Chondrocyte (in vitro differentiated cells): ENCODE measurements at regions not wholly inside any gene's neighbourhood (a gene's known extent, or its start where the extent isn't known, plus 50 kb on each side); places are given as distances from the start of the nearest gene placed in this dataset.
"Not testable (repeated sequence)": the region's sequence is repeated elsewhere in the genome, so short reads cannot be mapped to it uniquely, and the experiment has no call there.

Experiments used
- DNase-seq: peaks from one replicate; pipeline ENCODE4 v3.0.0; 2021; ENCODE audit warnings: mixed read lengths, low spot score
- H3K27ac Mint-ChIP-seq: one replicate; pipeline ENCODE4 v1.8.0; 2021; ENCODE audit warnings: mild to moderate bottlenecking, moderate library complexity, mixed read lengths; ENCODE audit not compliant: unreplicated experiment
- H3K27me3 Mint-ChIP-seq: 2 replicates; pipeline ENCODE4 v1.8.0; 2021; ENCODE audit warnings: low read depth, mixed read lengths
- H3K36me3 Mint-ChIP-seq: 2 replicates; pipeline ENCODE4 v1.8.0; 2021; ENCODE audit warnings: low read depth, mixed read lengths
- H3K4me1 Mint-ChIP-seq: 2 replicates; pipeline ENCODE4 v1.8.0; 2021; ENCODE audit warnings: low read depth, mild to moderate bottlenecking, mixed read lengths
- H3K4me3 Mint-ChIP-seq: one replicate; pipeline ENCODE4 v1.8.0; 2021; ENCODE audit warnings: mild to moderate bottlenecking, moderate library complexity, mixed read lengths; ENCODE audit not compliant: unreplicated experiment
- H3K9me3 Mint-ChIP-seq: 2 replicates; pipeline ENCODE4 v1.8.0; 2021; ENCODE audit warnings: low read depth, mixed read lengths
- TF ChIP-seq, protein P1 (sequence below): fragments of 200-600 bp; sonication (generic); IDR thresholded peaks from 2 replicates; pipeline ENCODE4 v1.5.0; 2021; ENCODE audit warnings: antibody characterized with exemption, mild to moderate bottlenecking, moderate library complexity

DNA sequence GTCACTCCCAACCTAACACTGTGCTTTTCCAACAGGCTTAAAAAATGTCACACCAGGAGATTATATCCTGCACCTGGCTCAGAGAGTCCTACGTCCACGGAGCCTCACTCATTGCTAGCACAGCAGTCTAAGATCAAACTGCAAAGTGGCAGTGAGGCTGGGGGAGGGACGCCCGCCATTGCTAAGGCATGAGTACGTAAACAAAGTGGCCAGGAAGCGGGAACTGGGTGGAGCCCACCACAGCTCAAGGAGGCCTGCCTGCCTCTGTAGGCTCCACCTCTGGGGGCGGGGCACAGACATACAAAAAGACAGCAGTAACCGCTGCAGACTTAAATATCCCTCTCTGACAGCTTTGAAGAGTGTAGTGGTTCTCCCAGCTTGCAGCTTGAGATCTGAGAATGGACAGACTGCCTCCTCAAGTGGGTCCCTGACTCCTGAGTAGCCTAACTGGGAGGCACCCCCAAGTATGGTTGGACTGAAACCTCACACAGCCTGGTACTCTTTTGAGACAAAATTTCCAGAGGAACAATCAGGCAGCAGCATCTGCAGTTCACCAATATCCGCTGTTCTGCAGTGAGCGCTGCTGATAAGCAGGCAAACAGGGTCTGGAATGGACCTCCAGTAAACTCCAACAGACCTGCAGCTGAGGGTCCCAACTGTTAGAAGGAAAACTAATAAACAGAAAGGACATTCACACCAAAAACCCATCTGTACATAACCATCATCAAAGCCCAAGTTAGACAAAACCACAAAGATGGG, 2986.4 kb upstream of the OR11H1 start:
- not testable (repeated sequence) for H3K4me3 Mint-ChIP-seq, H3K36me3 Mint-ChIP-seq, H3K9me3 Mint-ChIP-seq, H3K27ac Mint-ChIP-seq, H3K27me3 Mint-ChIP-seq, H3K4me1 Mint-ChIP-seq
- DNase-seq: peak; percentile 90

DNA sequence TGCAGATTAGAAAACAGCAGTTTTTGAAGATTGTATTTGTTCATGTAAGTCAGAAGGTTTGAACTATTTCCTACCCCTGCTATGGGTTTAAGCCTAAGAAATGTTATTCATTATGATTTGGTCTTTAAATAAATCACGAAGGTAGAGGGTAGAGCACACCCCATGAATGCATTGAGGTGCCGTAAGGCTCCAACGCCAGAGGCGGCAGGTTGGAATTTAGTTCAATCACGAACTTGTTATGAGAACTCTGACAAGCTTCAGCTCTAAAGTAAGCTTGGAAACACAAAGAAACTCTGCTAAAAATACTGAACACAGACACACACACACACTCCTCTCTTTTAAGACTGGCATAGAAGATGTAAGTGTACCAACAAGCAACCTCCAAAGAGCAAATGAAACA, 2974.6 kb upstream of the OR11H1 start:
- H3K9me3 Mint-ChIP-seq: peaks cover 11% of the 10 kb centered on the region
- H3K4me3 Mint-ChIP-seq, H3K27ac Mint-ChIP-seq: not testable (repeated sequence)

DNA sequence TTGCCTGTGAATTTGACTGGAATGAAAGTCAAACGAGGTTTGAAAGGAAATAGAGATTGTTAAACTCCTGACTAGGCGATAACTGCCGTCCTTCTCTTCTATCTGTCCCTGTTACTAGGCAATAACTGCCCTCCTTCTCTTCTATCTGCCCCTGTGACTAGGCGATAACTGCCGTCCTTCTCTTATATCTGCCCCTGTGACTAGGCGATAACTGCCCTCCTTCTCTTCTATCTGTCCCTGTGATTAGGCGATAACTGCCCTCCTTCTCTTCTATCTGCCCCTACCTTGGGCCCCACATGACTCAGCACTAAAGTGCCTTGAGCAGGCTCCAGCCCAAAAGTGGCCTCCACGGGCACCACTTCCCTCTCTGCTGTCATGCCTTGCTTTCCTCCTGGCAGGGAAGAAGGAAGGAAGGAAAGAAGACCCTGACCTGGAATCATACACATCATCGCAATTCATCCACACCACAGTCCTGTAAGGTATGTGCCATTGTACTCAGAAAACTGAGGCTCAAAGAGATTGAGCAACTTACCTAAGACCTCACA, 2973.3 kb upstream of the OR11H1 start:
- H3K9me3 Mint-ChIP-seq: peaks cover 11% of the 10 kb centered on the region
- H3K27ac Mint-ChIP-seq, H3K4me3 Mint-ChIP-seq, DNase-seq, H3K27me3 Mint-ChIP-seq, H3K4me1 Mint-ChIP-seq, H3K36me3 Mint-ChIP-seq: not testable (repeated sequence)

More for the DNA sequence above, 2974.6 kb upstream of the OR11H1 start:
- peak; percentile 38 for DNase-seq
- not testable (repeated sequence) for H3K4me1 Mint-ChIP-seq, H3K27me3 Mint-ChIP-seq, H3K36me3 Mint-ChIP-seq

DNA sequence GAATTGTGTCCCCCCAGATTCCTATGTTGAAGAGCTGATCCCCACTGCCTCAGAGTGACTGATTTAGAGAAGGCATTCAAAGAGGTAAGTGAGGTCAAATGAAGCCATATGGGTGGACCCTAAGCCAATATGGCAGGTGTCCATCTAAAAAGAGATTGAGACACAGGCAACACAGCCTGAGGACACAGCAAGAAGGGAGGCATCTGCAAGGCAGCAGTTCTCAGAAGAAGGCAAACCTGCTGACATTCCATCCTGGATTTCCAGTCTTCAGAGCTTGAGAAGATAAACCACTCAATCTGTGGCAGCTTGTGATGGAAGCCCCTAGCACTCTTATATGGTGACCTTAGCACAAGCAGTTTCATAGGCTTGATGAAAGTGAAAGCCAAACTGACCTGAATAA, 2956.5 kb upstream of the OR11H1 start:
- H3K27me3 Mint-ChIP-seq, H3K4me3 Mint-ChIP-seq, DNase-seq, H3K27ac Mint-ChIP-seq, H3K36me3 Mint-ChIP-seq, H3K4me1 Mint-ChIP-seq: not testable (repeated sequence)
- peaks cover 11% of the 10 kb centered on the region for H3K9me3 Mint-ChIP-seq

DNA sequence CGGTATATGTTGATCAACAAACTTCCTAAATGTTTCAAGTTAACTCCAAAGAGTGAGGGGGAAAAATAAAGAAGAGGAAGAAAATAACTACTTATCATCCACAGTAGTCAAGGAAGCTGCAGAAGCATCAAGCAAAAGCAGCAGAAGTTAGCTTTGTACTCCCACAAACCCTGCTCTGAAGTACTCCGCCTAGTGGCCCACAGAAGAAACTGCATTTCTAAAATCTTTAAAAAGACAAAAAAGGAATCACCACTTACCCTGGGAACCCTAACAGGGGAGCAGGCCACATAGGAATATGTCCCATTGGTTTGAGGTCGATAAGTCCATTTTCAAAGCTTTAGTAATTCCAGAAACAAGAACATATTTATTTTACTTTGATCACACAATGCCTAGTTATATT, 2948.3 kb upstream of the OR11H1 start:
- H3K9me3 Mint-ChIP-seq, H3K27ac Mint-ChIP-seq, H3K36me3 Mint-ChIP-seq, H3K4me1 Mint-ChIP-seq, H3K4me3 Mint-ChIP-seq, H3K27me3 Mint-ChIP-seq, DNase-seq: not testable (repeated sequence)
- TF ChIP-seq, protein P1, sequence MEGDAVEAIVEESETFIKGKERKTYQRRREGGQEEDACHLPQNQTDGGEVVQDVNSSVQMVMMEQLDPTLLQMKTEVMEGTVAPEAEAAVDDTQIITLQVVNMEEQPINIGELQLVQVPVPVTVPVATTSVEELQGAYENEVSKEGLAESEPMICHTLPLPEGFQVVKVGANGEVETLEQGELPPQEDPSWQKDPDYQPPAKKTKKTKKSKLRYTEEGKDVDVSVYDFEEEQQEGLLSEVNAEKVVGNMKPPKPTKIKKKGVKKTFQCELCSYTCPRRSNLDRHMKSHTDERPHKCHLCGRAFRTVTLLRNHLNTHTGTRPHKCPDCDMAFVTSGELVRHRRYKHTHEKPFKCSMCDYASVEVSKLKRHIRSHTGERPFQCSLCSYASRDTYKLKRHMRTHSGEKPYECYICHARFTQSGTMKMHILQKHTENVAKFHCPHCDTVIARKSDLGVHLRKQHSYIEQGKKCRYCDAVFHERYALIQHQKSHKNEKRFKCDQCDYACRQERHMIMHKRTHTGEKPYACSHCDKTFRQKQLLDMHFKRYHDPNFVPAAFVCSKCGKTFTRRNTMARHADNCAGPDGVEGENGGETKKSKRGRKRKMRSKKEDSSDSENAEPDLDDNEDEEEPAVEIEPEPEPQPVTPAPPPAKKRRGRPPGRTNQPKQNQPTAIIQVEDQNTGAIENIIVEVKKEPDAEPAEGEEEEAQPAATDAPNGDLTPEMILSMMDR: peak; percentile 22

DNA sequence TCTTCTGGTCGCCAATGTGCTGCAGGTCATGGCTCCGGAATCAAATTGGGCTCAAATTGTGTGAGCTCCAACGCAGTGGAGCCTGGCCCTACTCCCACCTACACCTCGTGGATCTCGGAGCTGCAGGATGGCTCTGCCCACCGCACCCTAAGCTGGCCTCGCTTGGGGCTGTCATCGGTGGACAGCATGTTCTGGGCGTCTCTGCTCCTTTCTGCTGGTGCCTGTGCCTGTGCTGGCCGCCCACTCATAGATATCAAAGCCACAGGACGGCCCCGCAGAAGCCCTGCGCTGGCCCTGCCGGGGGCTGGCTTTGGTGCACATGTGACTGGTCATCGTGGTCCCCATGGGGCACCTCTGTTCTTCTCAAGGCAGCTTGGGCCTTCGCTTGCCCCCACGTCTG, 2943.5 kb upstream of the OR11H1 start:
- H3K9me3 Mint-ChIP-seq: peaks cover 11% of the 10 kb centered on the region
- H3K36me3 Mint-ChIP-seq, H3K4me3 Mint-ChIP-seq, H3K27ac Mint-ChIP-seq, H3K4me1 Mint-ChIP-seq, H3K27me3 Mint-ChIP-seq: not testable (repeated sequence)
- peak; percentile 91 for DNase-seq

DNA sequence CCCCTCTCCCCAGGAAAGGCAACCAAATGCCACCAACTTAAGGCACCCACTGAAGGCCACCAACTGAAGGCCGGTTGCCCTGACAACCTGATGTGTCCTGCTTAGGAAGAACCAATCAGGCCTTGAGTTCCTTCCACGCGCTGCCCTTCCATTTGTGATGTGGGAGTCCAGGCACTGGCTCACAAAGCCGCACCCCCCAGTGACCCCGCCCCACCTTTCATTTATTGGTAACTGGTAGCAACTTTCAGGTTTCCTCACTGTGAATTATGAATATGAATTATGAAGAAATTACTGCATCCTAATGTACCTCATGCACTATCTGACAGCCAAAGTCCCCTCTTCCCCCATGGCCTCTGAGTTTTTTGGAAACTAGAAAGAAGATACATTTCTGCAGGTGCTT, 2943.1 kb upstream of the OR11H1 start:
- peaks cover 15% of the 10 kb centered on the region for H3K9me3 Mint-ChIP-seq
- not testable (repeated sequence) for H3K4me3 Mint-ChIP-seq, H3K27me3 Mint-ChIP-seq, H3K4me1 Mint-ChIP-seq, H3K27ac Mint-ChIP-seq, H3K36me3 Mint-ChIP-seq, DNase-seq

DNA sequence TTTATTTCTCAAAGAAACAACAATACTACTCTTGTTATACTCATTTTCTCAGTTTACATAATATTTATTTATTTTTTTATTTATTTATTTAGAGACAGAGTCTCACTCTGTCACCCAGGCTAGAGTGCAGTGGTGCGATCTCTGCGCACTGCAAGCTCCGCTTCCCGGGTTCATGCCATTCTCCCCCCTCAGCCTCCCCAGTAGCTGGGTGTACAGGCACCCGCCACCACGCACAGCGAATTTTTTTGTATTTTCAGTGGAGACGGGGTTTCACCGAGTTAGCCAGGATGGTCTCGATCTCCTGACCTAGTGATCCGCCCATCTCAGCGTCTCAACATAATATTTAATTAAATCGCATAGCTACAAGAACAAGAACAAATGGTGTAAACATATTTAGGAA, 2932.3 kb upstream of the OR11H1 start:
- H3K4me3 Mint-ChIP-seq, H3K4me1 Mint-ChIP-seq, H3K27me3 Mint-ChIP-seq, H3K27ac Mint-ChIP-seq, H3K36me3 Mint-ChIP-seq: not testable (repeated sequence)
- peaks cover 67% of the 10 kb centered on the region for H3K9me3 Mint-ChIP-seq
- DNase-seq: peak; percentile 89

DNA sequence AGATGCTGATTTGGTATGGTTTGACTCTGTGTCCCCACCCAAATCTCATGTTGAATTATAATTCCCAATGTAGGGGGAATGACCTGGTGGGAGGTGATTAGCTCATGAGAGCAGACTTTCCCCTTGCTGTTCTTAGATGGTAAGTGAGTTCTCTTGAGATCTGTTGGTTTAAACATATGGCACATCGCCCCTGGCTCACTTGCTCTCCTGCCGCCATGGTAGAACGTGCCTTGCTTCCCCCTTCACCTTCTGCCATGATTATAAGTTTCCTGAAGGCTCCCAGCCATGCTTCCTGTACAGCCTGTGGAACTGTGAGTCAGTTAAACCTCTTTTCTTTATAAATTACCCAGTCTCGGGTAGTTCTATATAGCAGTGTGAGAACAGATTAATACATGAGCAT, 2930.2 kb upstream of the OR11H1 start:
- not testable (repeated sequence) for H3K36me3 Mint-ChIP-seq, H3K4me3 Mint-ChIP-seq, H3K4me1 Mint-ChIP-seq, H3K27me3 Mint-ChIP-seq, H3K27ac Mint-ChIP-seq, DNase-seq
- peaks cover 60% of the 10 kb centered on the region for H3K9me3 Mint-ChIP-seq

DNA sequence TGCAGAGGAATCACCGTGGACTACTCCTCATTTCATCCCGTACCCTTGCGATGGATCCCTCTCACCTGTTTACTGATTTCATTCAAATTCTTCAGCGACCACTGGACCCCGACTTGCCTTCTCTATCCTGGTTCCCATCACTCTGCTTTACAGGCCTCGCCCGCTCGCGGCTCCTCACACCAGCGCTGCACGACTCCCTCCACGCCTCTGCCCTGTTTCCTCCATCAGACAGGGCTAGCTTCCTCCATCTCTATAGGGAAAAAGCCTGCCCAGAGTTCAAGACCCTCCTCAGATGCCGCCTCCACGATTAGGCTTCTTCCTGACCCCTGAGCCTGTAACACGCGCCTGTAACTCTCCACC, 2926.5 kb upstream of the OR11H1 start:
- DNase-seq, H3K4me3 Mint-ChIP-seq, H3K36me3 Mint-ChIP-seq, H3K27ac Mint-ChIP-seq, H3K27me3 Mint-ChIP-seq, H3K4me1 Mint-ChIP-seq: not testable (repeated sequence)
- peaks cover 63% of the 10 kb centered on the region for H3K9me3 Mint-ChIP-seq
